OCI-LY3 (cell line): ENCODE measurements at regions not wholly inside any gene's neighbourhood (a gene's known extent, or its start where the extent isn't known, plus 50 kb on each side); places are given as distances from the start of the nearest gene placed in this dataset.

Source experiments
- CTCF ChIP-seq: fragments of 200-600, 300-600 bp; sonication (generic); IDR thresholded peaks from 2 replicates; pipeline ENCODE4 v1.5.1; 2014; ENCODE audit warnings: antibody characterized with exemption, low read length, low read depth
- EZH2phosphoT487 ChIP-seq: fragments of 200-600 bp; shearing (Covaris generic); IDR thresholded peaks from 2 replicates; pipeline ENCODE4 v1.6.1; 2018; ENCODE audit warnings: antibody characterized with exemption, mixed run types, low read depth

- TF ChIP-seq CTCF (no peak), EZH2phosphoT487 (no peak)
These were observed 182.4 kb upstream of the ATP10B start for GRCh38 chr5:161034451-161034850.
